ENCODE measurements at regions not wholly inside any gene's neighbourhood (a gene's known extent, or its start where the extent isn't known, plus 50 kb on each side); places are given as distances from the start of the nearest gene placed in this dataset.

- BruUV-seq (replicated peaks) = no TSS peak
- Histone ChIP-seq H3K27me3 (ENCODE audit: control insufficient read depth, insufficient read depth, low read length) (peaks cover 3% of the 10 kb centered on the region; the same call in 1 of the 2 replicates), H3K27ac (ENCODE audit: low read length) (no peak overlapping the region), H3K4me1 (ENCODE audit: control insufficient read depth, insufficient read depth, low read length) (no peaks in the 10 kb centered on the region), H3K9me3 (ENCODE audit: control insufficient read depth, insufficient read depth, low read depth, low read length) (no peaks in the 10 kb centered on the region), H3K4me3 (ENCODE audit: low read depth in 2 of 2, low read length in 2 of 2) (no peak overlapping the region), H3K36me3 (ENCODE audit: control insufficient read depth, insufficient read depth, low read length) (no peaks in the 10 kb centered on the region)
- ChIA-PET POLR2A (no interaction called here), CTCF (no interaction called here)
- intact Hi-C loops (cut with micrococcal nuclease; ENCODE audit: unreplicated experiment) = no loop called here
- ATAC-seq = no peak
- no peak for TF ChIP-seq POLR2AphosphoS5 (IDR thresholded peaks at IDR 0.05; ENCODE audit: low read depth, low read length)
- no peak for TF ChIP-seq TCF7L2 (IDR thresholded peaks at IDR 0.05; ENCODE audit: low read depth, low read length)
- TF ChIP-seq SIN3A (IDR thresholded peaks at IDR 0.05; ENCODE audit: borderline replicate concordance, insufficient read depth, low read depth, low read length) = no peak
- TF ChIP-seq CTCF (IDR thresholded peaks at IDR 0.05) = no peak
- TF ChIP-seq REST (IDR thresholded peaks at IDR 0.05; ENCODE audit: insufficient read depth in 1 of 2, low read depth in 2 of 2, low read length in 1 of 2) = no peak
- no peak for DNase-seq (ENCODE audit: low read depth, low spot score)
- in situ Hi-C loops (cut with HindIII; ENCODE audit: low pct_unique_long_range_greater_than_20kb, low sequenced_read_pairs) = no loop called here
These were observed 59.7 kb upstream of the TMEM108 start for GRCh38 chr3:132978464-132978863.

GRCh38 chr3:132974097-132974496, 64.1 kb upstream of the TMEM108 start:
- H3K27me3 ChIP-seq (ENCODE audit: control insufficient read depth, insufficient read depth, low read length) = no peaks in the 10 kb centered on the region
- ATAC-seq = no peak
- CTCF ChIA-PET = no interaction called here
- H3K9me3 ChIP-seq (ENCODE audit: control insufficient read depth, insufficient read depth, low read depth, low read length) = no peaks in the 10 kb centered on the region
- no TSS peak for BruUV-seq (replicated peaks)
- H3K36me3 ChIP-seq (ENCODE audit: control insufficient read depth, insufficient read depth, low read length) = no peaks in the 10 kb centered on the region
- no peak overlapping the region for H3K4me3 ChIP-seq (ENCODE audit: low read depth in 2 of 2, low read length in 2 of 2)
- intact Hi-C loops (cut with micrococcal nuclease; ENCODE audit: unreplicated experiment) = no loop called here
- no peak for DNase-seq (ENCODE audit: low read depth, low spot score)
- in situ Hi-C loops (cut with HindIII; ENCODE audit: low pct_unique_long_range_greater_than_20kb, low sequenced_read_pairs) = no loop called here
- no peaks in the 10 kb centered on the region for H3K4me1 ChIP-seq (ENCODE audit: control insufficient read depth, insufficient read depth, low read length)
- no peak for TF ChIP-seq SIN3A (IDR thresholded peaks at IDR 0.05; ENCODE audit: borderline replicate concordance, insufficient read depth, low read depth, low read length)
- TF ChIP-seq TCF7L2 (IDR thresholded peaks at IDR 0.05; ENCODE audit: low read depth, low read length) = no peak
- TF ChIP-seq CTCF (IDR thresholded peaks at IDR 0.05) = no peak
- no peak for TF ChIP-seq POLR2AphosphoS5 (IDR thresholded peaks at IDR 0.05; ENCODE audit: low read depth, low read length)
- H3K27ac ChIP-seq (ENCODE audit: low read length) = no peak overlapping the region
- POLR2A ChIA-PET = no interaction called here

Measured in Panc1 (cell line).